ENCODE measurements at regions not wholly inside any gene's neighbourhood (a gene's known extent, or its start where the extent isn't known, plus 50 kb on each side); places are given as distances from the start of the nearest gene placed in this dataset.

- DNase-seq (ENCODE audit: low read depth in 2 of 2), result no peak
These were observed 124.9 kb upstream of the MED13L start for GRCh38 chr12:116402163-116402939.

- no peak for DNase-seq (ENCODE audit: low read depth in 2 of 2)
These were observed 126.1 kb upstream of the MED13L start for GRCh38 chr12:116403546-116403945.

- no peak for DNase-seq (ENCODE audit: low read depth in 2 of 2)
These were observed 126.8 kb upstream of the MED13L start for GRCh38 chr12:116404247-116404646.

- no peak for DNase-seq (ENCODE audit: low read depth in 2 of 2)
These were observed 127.6 kb upstream of the MED13L start for GRCh38 chr12:116404913-116405611.

GRCh38 chr12:116406529-116406928, 129.0 kb upstream of the MED13L start:
- no peak for DNase-seq (ENCODE audit: low read depth in 2 of 2)

- DNase-seq (ENCODE audit: low read depth in 2 of 2), result no peak
These were observed 131.2 kb upstream of the MED13L start for GRCh38 chr12:116408489-116409250.

- no peak for DNase-seq (ENCODE audit: low read depth in 2 of 2)
These were observed 134.5 kb upstream of the MED13L start for GRCh38 chr12:116411977-116412376.

- no peak for DNase-seq (ENCODE audit: low read depth in 2 of 2)
These were observed 137.4 kb upstream of the MED13L start for GRCh38 chr12:116414891-116415290.

GRCh38 chr12:116415408-116416108, 138.1 kb upstream of the MED13L start:
- no peak for DNase-seq (ENCODE audit: low read depth in 2 of 2)

GRCh38 chr12:116416166-116416565, 138.7 kb upstream of the MED13L start:
- no peak for DNase-seq (ENCODE audit: low read depth in 2 of 2)

GRCh38 chr12:116418551-116418950, 140.6 kb upstream of the MAP1LC3B2 start:
- no peak for DNase-seq (ENCODE audit: low read depth in 2 of 2)

GRCh38 chr12:116420227-116420880, 138.8 kb upstream of the MAP1LC3B2 start:
- no peak for DNase-seq (ENCODE audit: low read depth in 2 of 2)

GRCh38 chr12:116421785-116422538, 137.2 kb upstream of the MAP1LC3B2 start:
- no peak for DNase-seq (ENCODE audit: low read depth in 2 of 2)

- no peak for DNase-seq (ENCODE audit: low read depth in 2 of 2)
These were observed 136.1 kb upstream of the MAP1LC3B2 start for GRCh38 chr12:116423094-116423493.

GRCh38 chr12:116425256-116426193, 133.7 kb upstream of the MAP1LC3B2 start:
- no peak for DNase-seq (ENCODE audit: low read depth in 2 of 2)

- no peak for DNase-seq (ENCODE audit: low read depth in 2 of 2)
These were observed 132.6 kb upstream of the MAP1LC3B2 start for GRCh38 chr12:116426391-116427136.

- no peak for DNase-seq (ENCODE audit: low read depth in 2 of 2)
These were observed 131.8 kb upstream of the MAP1LC3B2 start for GRCh38 chr12:116427200-116427930.

GRCh38 chr12:116429826-116430360, 129.3 kb upstream of the MAP1LC3B2 start:
- DNase-seq (ENCODE audit: low read depth in 2 of 2), result no peak
